Gastroesophageal sphincter (tissue), 3 donors: ENCODE measurements at regions not wholly inside any gene's neighbourhood (a gene's known extent, or its start where the extent isn't known, plus 50 kb on each side); places are given as distances from the start of the nearest gene placed in this dataset.

ENCODE experiments used
- CTCF ChIP-seq, 4 experiments: fragments of 200-600 bp in 2 of 4; fragments of 450-650 bp in 2 of 4; sonication (generic) in 1 of 4; IDR thresholded peaks; one replicate each; pipeline ENCODE4 v1.5.1; 2017 to 2019; ENCODE audit warnings: antibody characterized with exemption in 4 of 4, mild to moderate bottlenecking in 2 of 4, moderate library complexity in 2 of 4
- POLR2A ChIP-seq, 2 donors: fragments of 450-650 bp; IDR thresholded peaks; one replicate each; pipeline ENCODE4 v1.6.1; 2017; ENCODE audit warnings: antibody characterized with exemption in 2 of 2, mild to moderate bottlenecking in 2 of 2, moderate library complexity in 1 of 2
- POLR2AphosphoS5 ChIP-seq: sonication (generic); formaldehyde crosslinking; IDR thresholded peaks from one replicate; pipeline ENCODE4 v1.6.1; 2017; ENCODE audit warnings: antibody characterized with exemption

DNA sequence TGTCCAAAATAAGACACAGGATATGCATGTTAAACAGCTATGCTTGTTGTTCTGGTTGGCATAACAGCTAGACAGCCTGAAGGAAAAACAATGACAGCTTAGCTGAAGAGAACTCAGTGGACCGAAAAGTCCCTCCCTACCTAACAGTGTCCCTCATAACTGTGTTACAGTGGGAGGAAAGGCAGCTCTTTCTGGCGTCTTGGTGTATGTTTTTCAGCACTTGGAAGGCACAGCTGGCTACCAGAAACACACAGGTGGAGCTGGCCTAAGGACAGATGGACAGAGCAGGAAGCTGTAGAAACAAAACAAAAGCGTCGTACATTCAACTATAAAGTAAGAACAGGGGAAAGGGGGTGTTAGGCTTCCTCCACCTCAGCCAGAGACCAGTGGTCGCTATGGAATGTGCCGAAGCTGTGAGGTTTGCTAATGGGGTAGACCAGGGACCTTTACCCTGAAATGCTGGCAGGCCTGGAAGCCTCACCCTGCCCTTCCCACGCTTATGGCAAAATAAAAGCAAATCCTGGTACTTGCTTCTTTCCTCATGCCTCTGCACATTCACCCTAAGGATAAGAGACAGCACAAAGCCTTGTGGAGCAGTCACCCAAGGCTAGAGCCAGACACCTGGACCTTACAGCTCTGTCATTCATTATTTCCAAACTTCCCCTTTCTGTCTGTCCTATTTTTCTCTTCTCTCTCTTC is 103.5 kb upstream of the TRIB2 start:
- TF ChIP-seq POLR2AphosphoS5 (no peak), POLR2A (IDR thresholded peaks at IDR 0.05) (no peak), CTCF (IDR thresholded peaks at IDR 0.05) (no peak)
